SK-N-SH (cell line): ENCODE measurements at regions not wholly inside any gene's neighbourhood (a gene's known extent, or its start where the extent isn't known, plus 50 kb on each side); places are given as distances from the start of the nearest gene placed in this dataset.

ENCODE experiments used
- EZH2phosphoT487 ChIP-seq: fragments of 200-600 bp; sonication (generic); IDR thresholded peaks from 2 replicates; pipeline ENCODE4 v1.6.1; 2017; ENCODE audit warnings: low read depth, mixed run types, mild to moderate bottlenecking, antibody characterized with exemption, moderate library complexity, borderline replicate concordance
- NFIC ChIP-seq: IDR thresholded peaks from 2 replicates; pipeline ENCODE4 v1.4.0; 2012; ENCODE audit warnings: borderline replicate concordance
- POLR2AphosphoS5 ChIP-seq: IDR thresholded peaks from 2 replicates; pipeline ENCODE4 v1.6.1; 2012; ENCODE audit warnings: low read depth, low read length
- TF ChIP-seq, protein P1 (sequence below): fragments of 200-600 bp; sonication (generic); IDR thresholded peaks from 2 replicates; pipeline ENCODE4 v1.6.1; 2017; ENCODE audit warnings: antibody characterized with exemption, mild to moderate bottlenecking, moderate library complexity
- TF ChIP-seq, protein P2 (sequence below): IDR thresholded peaks from 2 replicates; pipeline ENCODE4 v1.4.0; 2012; ENCODE audit warnings: low read depth, borderline replicate concordance
- TF ChIP-seq, protein P3 (sequence below): IDR thresholded peaks from 2 replicates; pipeline ENCODE4 v1.4.0; 2012; ENCODE audit warnings: low read depth
- TF ChIP-seq, protein P4 (sequence below): IDR thresholded peaks from 2 replicates; pipeline ENCODE4; 2012

DNA sequence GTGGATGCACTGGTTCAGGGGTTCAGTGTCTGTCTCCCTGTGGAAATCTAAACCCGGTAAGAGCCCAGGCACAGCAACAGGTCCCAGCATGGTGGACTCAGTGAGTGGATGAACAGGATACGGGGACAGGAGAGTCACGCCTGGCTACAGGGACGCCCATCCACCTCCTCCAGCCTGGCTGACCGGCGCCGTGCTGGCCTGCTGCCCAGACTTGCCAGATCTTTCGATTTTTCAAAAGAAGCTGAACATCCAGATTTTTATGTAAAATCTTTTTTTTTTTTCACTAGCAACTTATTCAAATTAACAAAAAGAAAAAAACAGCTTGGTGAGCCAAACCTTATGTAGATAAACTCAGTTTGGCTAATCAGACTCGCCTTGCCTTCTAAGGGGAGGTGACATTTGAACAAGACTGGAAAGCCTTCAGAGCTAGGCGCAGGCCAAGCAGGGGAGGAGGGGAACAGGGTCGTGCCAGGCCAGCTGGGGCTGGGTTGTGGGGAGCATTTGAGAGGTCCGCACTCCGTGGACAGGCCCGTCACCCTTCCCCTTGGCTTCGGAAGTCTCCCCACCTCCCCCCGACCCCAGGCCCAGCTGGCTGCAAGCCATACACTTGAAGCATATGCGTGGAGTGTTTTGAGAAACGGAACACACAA, 87.8 kb upstream of the NCOR2 start:
- no peak for TF ChIP-seq EZH2phosphoT487
- TF ChIP-seq NFIC = peak; percentile 77
- TF ChIP-seq, protein P1, sequence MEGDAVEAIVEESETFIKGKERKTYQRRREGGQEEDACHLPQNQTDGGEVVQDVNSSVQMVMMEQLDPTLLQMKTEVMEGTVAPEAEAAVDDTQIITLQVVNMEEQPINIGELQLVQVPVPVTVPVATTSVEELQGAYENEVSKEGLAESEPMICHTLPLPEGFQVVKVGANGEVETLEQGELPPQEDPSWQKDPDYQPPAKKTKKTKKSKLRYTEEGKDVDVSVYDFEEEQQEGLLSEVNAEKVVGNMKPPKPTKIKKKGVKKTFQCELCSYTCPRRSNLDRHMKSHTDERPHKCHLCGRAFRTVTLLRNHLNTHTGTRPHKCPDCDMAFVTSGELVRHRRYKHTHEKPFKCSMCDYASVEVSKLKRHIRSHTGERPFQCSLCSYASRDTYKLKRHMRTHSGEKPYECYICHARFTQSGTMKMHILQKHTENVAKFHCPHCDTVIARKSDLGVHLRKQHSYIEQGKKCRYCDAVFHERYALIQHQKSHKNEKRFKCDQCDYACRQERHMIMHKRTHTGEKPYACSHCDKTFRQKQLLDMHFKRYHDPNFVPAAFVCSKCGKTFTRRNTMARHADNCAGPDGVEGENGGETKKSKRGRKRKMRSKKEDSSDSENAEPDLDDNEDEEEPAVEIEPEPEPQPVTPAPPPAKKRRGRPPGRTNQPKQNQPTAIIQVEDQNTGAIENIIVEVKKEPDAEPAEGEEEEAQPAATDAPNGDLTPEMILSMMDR = no peak
- no peak; the same call in 1 of the 2 replicates for TF ChIP-seq POLR2AphosphoS5
- TF ChIP-seq, protein P2, sequence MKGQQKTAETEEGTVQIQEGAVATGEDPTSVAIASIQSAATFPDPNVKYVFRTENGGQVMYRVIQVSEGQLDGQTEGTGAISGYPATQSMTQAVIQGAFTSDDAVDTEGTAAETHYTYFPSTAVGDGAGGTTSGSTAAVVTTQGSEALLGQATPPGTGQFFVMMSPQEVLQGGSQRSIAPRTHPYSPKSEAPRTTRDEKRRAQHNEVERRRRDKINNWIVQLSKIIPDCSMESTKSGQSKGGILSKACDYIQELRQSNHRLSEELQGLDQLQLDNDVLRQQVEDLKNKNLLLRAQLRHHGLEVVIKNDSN = no peak
- TF ChIP-seq, protein P3, sequence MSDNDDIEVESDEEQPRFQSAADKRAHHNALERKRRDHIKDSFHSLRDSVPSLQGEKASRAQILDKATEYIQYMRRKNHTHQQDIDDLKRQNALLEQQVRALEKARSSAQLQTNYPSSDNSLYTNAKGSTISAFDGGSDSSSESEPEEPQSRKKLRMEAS = 0 out of 2 replicates have a peak, but pooled peaks have one; percentile 39
- TF ChIP-seq, protein P4, sequence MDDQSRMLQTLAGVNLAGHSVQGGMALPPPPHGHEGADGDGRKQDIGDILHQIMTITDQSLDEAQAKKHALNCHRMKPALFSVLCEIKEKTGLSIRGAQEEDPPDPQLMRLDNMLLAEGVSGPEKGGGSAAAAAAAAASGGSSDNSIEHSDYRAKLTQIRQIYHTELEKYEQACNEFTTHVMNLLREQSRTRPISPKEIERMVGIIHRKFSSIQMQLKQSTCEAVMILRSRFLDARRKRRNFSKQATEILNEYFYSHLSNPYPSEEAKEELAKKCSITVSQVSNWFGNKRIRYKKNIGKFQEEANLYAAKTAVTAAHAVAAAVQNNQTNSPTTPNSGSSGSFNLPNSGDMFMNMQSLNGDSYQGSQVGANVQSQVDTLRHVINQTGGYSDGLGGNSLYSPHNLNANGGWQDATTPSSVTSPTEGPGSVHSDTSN = peak; percentile 28; the same call in 1 of the 2 replicates
